HG03432 (cell line): ENCODE measurements at regions not wholly inside any gene's neighbourhood (a gene's known extent, or its start where the extent isn't known, plus 50 kb on each side); places are given as distances from the start of the nearest gene placed in this dataset.
"Not testable (repeated sequence)": the region's sequence is repeated elsewhere in the genome, so short reads cannot be mapped to it uniquely, and the experiment has no call there.

Experiments used
- ATAC-seq: cut with Tn5 transposase; IDR thresholded peaks from one replicate; pipeline ENCODE4 v1.9.1; 2021; ENCODE audit warnings: mild to moderate bottlenecking, moderate library complexity; ENCODE audit not compliant: unreplicated experiment

DNA sequence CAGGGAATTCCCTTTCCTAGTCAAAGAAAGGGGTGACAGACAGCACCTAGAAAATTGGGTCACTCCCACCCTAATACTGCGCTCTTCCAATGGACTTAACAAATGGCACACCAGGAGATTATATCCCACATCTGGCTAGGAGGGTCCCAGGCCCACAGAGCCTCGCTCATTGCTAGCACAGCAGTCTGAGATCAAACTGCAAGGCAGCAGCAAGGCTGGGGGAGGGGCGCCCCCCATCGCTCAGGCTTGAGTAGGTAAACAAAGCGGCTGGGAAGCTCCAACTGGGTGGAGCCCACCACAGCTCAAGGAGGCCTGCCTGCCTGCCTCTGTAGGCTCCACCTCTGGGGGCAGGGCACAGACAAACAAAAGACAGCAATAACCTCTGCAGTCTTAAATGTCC, 1043.9 kb upstream of the GRIA3 start:
- ATAC-seq, result not testable (repeated sequence)

DNA sequence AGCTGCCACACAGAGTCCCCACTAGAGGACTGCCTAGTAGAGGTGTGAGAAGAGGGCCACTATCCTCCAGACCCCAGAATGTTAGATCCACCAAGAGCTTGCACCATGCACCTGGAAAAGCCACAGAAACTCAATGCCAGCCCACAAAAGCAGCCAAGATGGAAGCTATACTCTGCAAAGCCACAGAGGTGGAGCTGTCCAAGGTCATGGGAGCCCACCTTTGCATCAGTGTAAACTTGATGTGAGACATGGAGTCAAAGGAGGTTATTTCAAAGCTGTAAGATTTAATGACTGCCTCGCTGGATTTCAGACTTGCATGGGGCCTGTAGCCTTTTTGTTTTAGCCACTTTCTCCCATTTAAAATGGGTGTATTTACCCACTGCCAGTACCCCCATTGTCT, 1030.1 kb upstream of the GRIA3 start:
- no peak for ATAC-seq

DNA sequence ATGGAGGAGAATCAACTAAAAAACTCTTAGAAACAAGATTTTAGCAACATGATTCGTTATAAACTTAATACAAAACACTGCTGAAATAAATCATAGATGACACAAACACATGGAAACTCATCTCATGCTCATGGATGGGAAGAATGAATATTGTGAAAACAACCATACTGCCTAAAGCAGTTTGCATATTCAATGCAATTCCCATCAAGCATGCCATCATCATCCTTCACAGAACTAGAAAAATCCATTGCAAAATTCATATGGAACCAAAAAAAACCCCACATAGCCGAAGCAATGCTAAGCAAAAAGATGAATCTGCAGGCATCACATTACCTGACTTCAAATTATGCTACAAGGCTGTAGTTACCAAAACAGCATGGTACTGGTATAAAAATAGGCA, 1015.8 kb upstream of the GRIA3 start:
- ATAC-seq, result no peak

DNA sequence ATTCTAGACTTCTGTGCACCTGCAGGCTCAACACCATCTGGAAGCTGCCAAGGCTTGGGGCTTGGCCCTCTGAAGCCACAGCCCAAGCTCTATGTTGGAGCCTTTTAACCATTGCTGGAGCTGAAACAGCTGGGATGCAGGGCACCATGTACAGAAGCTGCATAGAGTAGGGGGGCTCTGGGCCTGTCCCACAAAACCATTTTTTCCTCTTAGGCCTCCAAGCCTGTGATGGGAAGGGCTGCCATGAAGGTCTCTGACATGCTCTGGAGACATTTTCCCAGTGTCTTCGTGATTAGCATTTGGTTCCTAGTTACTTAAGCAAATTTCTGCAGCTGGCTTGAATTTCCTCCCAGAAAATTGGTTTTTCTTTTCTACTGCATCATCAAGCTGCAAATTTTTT, 999.3 kb upstream of the GRIA3 start:
- no peak for ATAC-seq

DNA sequence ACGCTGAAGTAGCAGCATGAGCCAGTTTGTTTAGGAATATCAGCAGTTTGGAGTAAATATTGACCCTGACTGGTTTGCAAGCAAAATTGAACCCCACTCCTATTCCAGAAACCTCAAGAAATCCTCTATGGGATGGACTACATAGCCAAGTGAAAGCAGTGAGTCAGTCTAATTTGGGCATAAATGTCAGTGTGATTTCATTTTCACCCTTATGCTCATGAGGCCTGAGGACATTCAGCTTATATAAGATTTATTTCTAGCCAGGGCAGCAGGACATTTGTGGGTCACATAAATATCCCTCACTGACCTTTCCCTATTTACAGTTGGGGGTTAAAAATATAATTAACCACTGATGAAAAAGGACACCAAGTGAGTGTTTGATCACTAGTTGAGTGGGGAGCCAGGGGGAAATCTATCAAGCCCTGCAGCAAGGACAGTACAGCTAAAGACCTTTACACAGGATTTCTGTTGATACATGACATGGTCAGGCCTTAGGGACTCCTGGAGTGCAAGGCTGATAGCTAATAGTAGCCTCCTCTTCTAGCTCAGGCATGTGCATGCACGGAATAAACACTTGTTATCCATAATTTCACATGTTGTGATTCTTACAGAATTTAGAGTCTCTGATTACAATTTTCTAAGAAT, 996.9 kb upstream of the GRIA3 start:
- ATAC-seq, result no peak

DNA sequence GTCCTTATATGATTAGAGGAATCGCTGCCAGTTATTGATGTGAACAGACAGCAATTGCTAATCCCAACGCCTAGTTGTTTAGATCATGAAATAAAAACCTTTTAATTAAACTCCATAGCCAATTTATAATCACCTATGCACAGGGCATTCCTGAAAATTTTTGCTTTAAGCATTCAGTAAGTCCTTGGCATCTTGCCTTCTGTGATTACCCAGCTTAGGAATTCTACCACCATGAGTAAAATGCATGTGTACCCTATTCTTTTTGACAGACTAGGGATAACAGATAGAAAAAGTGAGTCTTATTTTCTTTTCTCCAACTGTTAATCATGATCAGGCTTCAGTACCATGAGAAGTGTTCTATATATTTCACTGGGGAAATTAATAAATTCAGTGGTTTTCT, 995.3 kb upstream of the GRIA3 start:
- ATAC-seq, result no peak

DNA sequence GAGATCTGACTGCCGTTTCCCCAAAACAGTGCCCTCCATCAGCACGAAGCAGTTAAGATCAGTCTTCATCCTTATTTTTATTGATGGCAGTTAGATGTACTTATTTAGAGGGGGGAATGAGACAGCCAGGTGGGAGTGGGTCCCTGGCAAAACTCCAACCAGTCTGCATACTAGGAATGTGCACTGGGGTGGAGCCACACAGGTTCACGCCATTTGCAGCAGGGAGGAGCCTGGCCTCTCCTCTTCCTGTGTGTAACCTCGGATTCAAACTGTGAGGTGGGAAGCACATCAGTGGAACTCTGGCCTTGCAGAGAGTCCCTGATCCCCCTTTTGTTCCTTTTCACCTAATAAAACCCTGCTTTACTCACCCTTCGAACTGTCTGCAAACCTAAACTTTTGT, 987.7 kb upstream of the GRIA3 start:
- no peak for ATAC-seq

DNA sequence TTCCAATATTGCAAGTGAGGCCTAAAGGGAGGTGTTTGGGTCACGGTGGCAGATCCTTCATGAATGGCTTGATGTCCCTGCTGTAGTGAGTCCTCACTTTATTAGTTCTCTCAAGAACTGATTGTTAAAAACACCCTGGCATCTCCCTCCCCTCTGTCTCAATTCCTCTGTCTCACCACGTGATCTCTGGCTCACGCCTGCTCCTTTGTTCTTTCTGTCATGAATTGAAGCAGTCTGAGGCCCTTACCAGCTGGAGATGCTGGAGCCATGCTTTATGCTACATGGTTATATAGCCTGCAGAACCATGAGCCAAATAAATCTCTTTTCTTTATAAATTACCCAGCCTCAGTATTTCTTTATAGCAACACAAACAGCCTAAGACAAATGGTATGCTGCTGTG, 980.7 kb upstream of the GRIA3 start:
- no peak for ATAC-seq

DNA sequence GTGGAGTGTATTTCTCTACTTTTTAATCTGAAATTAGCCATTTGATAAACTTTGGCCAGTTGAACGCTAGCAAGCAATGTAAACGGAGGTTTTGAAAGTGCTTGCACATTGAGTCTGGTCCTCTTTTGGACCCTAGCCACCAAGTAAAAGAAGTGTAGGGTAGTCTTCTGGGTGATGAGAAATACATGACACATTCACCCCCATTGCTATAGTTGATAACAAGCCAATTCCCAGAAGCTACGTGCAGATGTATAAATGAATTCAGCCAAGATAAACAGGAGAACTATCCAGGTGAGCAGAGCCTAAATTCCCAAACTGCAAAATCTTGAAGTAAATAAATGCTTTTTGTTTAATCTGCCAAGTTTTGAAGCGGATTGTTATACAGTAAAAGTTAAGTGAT, 965.4 kb upstream of the GRIA3 start:
- no peak for ATAC-seq

DNA sequence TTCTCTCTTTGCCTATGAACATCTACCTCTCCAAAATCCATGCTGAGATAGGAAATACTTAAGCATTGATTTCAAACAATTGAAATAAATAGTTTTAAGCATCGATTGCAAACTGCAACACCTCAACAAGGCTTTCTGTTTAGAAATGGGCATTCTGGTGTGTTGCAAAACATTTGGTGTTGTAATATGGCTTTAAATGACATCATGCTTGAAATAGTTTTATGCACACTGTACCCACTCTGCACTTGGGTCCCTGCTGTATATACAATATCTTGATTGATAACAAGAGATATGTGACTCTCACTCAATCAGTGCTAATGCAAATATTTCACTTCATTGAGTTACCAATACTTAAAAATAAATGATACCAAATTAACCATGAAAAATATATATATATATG, 964.9 kb upstream of the GRIA3 start:
- ATAC-seq, result no peak

DNA sequence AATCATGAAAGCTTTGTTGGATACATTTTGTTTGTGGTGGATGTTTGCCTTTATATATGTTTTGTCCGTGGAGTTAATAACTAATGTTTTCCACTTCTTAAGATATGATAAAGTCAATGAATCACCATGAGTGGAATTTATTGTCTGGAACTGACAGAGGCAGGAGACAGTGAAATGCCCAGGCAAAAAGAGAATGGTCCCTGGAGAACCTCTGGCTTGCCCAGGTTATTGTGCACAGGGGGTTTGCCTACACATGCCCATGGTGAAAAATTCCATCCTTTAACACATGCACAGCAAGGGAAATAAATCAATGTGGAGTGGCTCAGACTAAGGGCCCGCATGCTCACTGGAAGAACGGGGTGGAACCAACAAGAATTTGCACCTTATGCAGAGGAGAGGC, 964.3 kb upstream of the GRIA3 start:
- ATAC-seq, result no peak

DNA sequence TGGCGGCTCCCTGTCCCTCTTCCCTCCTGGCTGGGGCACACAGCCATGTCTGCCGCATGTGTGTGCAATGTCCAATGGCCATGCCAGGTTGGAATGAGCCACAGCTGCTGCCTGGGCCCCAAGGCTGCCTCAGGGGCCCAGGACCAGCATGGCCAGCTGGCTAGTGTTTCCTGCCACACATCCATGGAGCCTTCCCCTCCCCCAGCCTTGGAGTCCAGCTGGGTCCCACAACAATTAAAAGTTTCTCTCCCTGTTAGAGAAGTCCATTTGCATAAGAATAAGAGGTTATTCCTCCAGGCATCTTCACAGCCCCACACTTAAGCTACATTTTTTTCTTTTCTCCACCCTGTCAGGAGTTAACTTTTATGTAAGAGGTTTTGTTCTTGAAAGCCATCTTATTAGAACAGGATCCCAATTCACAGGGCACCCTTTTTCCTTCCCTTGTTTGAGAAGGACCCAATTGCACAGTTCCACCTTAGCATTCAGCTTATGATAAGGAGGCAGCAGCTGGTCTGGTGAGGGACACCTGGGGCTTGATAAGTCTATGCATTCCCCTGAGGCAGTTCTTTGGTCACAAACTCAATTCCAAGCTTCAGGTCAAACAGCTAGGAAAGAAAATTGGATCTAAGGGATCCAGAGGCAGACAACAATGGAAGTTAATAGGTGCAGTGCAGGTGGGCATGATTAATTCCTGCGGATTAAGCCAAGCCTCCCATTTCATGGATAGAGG, 963.3 kb upstream of the GRIA3 start:
- no peak for ATAC-seq

DNA sequence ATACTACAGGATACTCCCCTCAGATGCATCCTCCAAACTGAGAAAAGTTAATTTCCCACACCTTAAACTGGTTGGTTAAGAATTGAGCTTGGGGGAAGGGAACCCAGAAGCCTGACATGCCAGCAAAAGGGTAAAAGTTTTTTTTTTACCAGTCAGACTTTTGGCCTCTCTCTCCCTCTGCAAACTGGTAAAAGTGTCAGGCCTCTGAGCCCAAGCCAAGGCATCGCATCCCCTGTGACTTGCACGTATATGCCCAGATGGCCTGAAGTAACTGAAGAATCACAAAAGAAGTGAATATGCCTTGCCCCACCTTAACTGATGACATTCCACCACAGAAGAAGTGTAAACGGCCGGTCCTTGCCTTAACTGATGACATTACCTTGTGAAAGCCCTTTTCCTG, 962.3 kb upstream of the GRIA3 start:
- not testable (repeated sequence) for ATAC-seq

DNA sequence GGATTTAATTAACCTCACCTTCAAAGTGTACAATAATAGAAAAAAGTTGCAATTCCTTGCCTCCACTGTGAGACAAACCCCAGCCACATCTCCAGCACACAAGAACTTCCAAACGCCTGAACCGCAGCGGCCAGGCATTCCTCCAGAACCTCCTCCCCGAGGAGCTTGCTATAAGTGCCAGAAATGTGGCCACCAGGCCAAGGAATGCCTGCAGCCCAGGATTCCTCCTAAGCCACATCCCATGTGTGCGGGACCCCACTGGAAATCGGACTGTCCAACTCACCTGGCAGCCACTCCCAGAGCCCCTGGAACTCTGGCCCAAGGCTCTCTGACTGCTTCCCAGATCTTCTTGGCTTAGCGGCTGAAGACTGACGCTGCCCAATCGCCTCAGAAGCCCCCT, 959.9 kb upstream of the GRIA3 start:
- not testable (repeated sequence) for ATAC-seq

DNA sequence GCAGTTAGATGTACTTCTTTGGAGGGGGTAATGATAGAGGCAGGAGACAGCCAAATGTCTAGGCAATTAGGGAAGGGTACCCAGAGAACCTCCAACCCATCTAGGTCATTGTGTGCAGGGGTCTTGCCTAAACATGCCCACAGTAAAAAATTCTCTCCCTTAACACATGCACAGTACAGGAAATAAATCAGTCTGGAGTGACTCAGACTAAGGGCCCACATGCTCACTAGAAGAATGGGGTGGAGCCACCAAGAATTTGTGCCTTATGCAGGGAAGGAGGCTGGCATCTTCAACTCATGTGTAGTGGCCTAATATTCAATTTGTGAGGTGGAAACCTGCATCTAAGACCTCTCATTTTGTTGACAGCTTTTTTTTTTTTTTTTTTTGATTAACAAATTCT, 945.3 kb upstream of the GRIA3 start:
- ATAC-seq, result no peak

DNA sequence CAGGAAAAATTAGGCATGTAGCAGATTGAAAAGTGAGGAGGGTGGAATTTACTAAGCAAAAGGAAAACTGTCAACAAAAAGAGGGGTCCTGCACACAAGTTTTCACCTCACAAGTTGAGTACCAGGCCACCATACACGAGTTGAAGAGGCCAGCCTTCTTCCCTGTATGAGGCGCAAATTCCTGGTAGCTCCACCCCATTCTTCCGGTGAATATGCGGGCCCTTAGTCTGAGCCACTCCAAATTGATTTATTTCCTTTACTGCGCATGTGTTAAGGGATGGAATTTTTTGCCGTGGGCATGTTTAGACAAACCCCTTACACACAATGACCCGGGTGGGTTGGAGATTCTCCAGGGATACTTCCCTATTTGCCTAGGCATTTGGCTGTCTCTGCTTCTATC, 942.1 kb upstream of the GRIA3 start:
- no peak for ATAC-seq

DNA sequence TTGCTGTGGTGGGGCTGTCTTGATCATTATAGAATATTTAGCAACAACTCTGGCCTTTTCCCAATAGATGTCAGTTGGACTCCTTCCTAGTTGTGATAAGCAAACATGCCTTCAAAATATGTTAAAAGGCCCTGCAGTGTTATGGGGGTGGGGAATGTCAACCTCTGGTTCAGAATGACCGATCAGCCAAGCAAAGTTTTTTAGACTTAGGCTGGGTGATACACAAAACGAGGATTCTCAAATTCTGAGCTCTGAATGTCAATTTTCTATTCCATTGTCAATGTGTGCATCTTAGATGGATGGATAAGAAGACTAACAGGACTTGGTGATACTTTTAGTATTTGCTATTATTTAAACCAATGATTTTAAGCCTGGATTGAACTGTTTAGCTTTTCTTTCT, 940.0 kb upstream of the GRIA3 start:
- no peak for ATAC-seq

DNA sequence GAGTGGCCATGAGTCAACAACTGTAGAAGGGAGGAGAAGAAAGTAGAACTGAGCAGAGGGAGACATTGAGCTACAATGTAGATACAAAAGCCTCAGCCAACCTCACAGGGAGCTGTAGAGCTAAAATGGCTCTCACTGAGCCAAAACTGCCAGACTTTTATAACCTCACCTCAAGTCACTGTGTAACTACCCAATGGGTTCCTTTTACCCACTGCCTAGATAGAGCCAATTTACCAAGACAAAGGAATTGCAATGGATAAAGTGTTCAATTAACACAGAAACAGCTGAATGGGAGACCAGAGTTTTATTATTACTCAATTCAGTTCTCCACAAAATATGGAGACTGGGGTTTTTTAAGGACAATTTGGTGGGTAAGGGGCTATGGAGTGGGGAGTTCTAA, 938.9 kb upstream of the GRIA3 start:
- no peak for ATAC-seq

DNA sequence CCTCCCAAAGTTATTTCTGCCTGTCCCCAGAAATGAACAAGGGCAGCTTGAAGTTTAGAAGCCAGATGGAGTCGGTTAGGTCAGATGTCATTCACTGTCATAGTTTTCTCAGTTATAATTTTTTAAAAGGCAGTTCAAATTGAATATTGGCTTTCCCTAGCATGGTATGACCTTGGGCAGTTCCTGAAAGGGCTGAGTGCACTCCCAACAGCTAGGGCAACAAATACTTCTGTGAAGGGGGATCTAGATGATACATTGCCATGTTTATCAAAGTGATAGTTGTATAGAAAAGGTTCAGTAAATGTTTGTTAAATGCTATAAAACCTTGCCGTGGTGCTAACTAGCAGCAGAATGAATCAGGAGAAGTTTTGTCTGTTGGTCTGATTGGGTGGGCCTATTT, 938.1 kb upstream of the GRIA3 start:
- ATAC-seq, result no peak

DNA sequence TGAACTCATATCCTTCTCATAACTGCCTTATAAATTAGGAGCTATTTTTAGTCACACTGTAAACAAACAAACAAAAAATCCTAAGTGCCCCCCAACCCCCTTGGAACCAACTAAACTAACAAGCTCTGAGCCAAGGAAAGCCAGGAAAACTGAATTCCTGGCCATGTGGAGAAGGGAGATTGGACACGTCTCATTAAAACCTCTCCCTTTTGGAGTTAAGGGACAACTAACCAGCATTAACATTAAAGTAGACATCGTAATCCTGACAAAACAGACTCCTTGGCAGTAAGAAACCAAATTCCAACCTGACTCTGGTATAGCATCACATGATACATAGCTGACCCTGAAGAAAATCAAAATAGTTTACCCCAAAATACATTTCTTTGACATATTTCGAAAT, 937.1 kb upstream of the GRIA3 start:
- ATAC-seq, result no peak

DNA sequence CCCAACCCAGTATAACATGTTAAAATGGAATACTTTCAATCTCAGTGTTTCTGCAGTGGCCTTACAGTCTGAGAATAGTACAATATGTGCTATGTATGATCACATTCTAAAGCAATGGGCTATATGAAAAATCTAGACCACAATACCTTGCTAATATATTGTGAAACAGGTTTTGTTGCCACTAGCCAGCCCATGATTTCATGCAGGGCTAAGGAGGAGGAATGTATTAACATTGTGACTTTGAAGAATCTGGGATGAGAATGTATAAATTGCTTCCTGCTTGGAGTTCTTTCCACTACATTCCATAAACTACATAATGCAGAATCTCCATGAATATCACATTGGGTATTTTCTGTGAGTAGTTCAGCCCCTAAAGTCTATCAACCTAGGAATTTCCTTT, 935.4 kb upstream of the GRIA3 start:
- no peak for ATAC-seq

DNA sequence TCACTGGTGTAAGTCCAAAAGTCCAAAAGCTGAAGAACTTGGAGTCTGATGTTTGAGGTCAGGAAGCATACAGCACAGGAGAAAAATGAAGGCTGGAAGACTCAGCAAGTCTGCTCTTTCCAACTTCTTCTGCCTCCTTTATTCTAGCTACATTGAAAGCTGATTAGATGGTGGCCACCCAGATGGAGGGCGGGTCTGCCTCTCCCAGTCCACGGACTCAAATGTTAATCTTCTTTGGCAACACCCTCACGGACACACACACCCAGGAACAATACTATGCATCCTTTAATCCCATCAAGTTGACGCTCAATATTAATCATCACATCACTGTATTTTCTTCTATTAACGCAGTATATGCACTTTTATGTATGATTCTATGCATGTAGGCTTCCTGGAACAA, 931.6 kb upstream of the GRIA3 start:
- ATAC-seq, result no peak

DNA sequence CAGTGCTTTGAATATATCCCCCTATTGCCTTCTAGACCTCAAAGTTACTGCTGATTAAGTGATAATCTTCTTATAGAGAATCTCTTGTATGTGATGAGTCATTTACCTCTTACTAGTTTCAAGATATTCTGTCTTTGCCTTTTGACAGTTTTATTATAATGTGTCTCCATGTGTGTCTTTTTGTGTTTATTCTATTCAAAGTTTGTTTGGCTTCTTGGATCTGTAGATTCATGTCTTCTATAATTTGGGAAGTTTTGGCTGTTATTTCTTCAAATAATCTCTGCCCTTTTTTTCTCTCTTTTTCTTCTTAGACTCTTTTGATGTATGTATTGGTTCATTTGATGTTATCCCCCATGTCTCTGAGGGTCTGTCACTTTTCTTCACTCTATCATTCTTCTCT, 915.7 kb upstream of the GRIA3 start:
- ATAC-seq, result no peak
